RCC 7860 (cell line): ENCODE measurements at regions not wholly inside any gene's neighbourhood (a gene's known extent, or its start where the extent isn't known, plus 50 kb on each side); places are given as distances from the start of the nearest gene placed in this dataset.
"Not testable (repeated sequence)": the region's sequence is repeated elsewhere in the genome, so short reads cannot be mapped to it uniquely, and the experiment has no call there.

ENCODE experiments used
- DNase-seq: peaks from one replicate; pipeline ENCODE4 v3.0.0-alpha.2; 2015; ENCODE audit warnings: low spot score
- FAIRE-seq: peaks from 2 replicates; lab custom pipeline; 2012; peaks lifted over from hg19 to GRCh38; lab: Jason Lieb, UNC

DNA sequence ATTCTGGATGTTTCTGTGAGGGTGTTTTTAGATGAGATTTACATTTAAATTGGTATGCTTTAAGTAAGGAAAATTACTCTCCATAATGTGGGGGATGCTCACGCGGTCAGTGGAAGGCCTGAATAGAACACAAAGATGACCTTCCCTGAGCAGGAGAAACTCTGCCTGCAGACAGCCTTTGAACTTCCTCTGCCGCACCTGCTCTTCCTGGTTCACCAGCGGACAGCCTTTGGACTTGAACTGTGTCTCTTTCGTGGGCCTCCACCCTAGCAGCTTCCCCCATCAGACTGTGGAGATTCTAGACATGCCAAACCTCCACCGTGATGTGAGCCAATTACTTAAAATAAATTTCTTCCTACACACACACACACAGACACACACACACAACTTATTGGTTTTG is 210.7 kb downstream of the EFCAB11 start:
- DNase-seq (no peak), FAIRE-seq (no peak)

DNA sequence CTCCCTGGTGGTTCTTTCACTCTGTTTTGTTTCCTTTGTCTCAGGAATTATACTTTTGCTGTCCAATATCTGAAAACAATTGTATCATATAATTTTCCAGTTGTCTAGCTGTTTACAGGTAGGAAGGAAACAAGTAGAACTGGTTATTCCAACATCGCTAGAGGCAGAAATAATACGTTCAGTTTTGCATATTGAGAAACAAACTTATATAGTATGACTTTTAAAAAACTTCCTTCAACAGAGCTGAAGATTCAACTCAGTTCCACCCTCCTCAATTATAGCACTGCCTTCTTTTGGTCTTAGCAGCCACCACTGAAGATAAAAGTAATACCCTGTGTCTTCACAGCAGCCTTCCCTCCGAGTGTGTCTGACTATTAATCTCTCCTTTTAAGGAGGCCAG is 214.3 kb downstream of the EFCAB11 start:
- FAIRE-seq: no peak
- no peak for DNase-seq

DNA sequence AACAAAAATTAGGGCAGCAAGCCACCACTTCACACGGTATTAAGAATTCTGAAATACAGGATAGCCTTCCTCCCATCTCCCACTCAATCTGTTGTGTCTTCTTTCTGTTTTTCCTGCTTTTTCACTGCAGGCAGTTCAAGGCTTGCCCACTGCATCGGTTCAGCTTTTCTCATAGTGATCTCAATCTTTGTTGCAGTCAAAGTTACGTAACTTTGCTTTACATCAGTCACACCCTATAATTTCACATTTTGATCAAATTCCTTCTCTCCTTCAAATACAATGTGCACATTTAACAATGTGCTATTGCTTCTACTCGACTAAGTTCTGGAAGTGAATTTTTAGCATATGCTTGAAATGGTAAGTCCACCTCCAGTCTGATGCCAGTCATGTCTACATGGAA is 217.6 kb downstream of the EFCAB11 start:
- no peak for DNase-seq
- no peak for FAIRE-seq

DNA sequence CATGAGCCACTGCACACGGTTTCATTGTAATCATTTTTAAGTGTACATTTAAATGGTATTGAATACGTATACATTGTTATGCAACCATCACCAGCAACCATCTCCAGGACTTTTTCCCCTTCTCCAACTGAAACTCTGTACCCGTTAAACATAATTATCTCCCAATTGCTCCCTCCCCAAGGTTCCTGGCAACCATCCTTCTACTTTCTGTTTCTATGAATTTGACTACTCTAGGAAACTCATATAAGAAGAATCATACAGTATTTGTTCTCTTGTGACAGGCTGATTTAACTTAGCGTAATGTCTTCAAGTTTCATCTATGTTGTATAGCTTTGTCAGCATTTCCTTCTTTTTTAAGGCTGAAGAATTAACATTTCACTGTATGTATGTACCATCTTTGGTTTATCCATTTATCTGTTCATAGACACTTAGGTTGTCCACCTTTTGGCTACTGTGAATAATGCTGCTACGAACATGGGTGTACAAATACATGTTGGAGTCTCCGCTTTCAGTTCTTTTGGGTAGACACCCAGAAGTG is 223.1 kb downstream of the EFCAB11 start:
- FAIRE-seq (no peak), DNase-seq (no peak)

DNA sequence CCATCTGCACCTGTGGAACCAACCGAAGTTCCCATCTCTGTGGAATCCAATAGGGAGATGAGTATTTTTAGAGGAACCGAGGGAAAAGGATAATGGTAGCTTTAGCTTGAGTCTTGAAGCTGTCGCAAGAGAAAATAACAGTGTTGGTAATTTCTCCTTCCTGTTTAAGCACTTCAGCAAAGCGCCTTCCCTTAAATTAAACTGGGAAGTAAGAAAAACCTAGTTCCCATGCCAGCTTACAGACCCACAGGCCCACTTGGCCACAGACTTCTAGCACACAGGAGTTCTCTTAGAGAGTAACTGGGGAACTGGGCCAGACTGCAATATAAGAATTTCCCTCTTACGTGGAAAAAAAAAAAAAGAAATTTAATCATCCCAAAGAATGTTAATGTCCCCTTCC is 223.8 kb downstream of the EFCAB11 start:
- FAIRE-seq (no peak), DNase-seq (no peak)

DNA sequence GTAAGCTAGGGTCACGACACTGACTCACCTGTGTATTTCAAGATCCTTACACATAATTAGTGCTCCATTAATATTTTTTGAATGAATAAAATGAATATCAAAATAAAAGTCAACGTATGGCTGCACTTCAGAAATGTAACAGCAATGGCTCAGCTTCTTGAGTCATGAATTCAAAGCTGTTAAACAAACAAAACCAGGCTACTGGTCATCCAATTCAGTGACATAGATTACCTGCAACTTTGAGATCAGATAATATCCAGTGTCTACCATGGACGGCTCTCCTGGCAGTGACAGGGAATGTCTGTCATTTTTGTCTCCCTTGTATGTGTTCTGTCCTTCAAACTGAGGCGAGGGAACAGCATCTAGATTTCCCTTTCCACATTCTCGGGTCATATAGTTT is 225.6 kb downstream of the EFCAB11 start:
- FAIRE-seq (no peak), DNase-seq (peak; percentile 10)

DNA sequence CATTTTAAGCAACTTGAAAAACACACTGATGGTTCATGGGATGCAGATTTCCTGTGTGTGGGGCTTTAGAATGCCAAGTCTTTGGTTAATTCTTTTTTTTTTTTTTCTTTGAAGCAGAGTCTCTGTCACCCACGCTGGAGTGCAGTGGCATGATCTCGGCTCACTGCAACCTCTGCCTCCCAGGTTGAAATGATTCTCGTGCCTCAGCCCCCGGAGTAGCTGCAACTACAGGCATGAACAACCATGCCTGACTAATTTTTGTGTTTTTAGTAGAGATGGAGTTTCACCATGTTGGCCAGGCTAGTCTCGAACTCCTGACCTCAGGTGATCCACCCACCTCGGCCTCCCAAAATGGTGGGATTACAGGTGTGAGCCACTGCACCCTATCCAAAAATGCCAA is 228.3 kb downstream of the EFCAB11 start:
- FAIRE-seq, DNase-seq: not testable (repeated sequence)

DNA sequence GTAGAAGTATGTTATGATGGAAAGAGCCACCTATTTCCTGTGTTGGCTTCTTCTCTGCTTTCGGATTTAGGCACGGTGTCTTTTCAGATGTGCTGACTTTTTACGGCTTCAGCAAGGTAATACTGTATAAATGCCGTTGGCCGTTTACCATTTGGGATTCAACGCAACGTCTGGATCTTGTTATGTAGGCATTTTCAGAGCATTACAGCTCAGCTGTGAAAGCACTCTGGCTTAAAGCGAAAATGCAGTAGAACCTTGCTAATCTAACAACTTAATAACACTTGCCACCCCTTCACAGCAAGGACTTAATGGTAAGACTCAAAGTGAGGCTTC is 229.9 kb downstream of the EFCAB11 start:
- FAIRE-seq: no peak
- DNase-seq: no peak

DNA sequence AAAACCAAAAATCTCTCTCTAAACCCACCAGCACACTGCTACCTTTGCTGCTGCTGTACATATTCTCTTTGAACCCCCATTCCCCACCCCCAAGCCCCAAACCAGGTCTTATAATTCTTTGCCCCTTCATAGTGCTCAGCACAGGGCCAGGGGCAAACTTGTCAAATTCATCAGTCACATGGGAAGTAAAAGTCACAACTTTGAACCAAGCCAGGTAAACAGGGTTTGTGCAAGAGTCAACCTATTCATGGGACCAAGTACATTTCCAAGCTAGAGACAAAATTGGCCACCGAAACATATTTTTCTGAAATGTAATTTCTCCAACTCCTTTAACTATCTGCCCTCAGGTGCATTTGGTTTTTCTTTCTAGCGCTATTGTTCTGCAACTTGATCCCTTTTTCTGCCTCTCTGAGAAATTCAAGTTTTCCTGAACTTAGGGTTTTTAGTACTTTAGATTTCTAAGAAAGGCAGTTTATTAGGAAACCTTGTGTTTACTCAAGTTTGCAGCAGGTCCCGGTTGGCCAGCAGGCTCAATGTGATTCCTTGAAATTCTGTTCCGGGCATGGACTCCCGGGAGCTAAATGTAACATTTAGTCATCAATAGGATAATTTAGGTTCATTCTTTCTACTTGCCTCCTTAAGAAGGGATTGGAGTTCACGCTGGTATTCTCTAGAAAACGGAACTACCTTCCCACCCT is 230.5 kb downstream of the EFCAB11 start:
- FAIRE-seq: no peak
- DNase-seq: no peak

DNA sequence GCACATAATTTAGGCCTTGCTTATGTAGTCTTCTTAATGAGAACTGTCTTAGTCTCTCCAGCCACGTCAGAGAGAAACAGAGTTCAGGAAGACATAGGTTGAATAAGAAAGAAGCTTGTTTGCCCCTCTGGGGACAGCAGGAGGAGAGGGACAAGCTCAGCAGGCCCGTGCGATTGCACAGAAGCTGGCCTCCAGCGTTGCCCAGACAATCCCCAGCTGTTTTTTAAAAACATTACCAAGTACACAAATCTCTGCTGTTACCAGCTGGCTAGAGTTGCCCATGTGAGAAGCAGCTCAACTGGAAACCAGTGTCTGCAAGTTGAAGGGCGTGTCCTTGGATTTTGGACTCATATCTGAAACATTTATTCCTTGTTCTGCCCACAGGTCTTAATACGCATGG is 232.6 kb downstream of the EFCAB11 start:
- FAIRE-seq (no peak), DNase-seq (no peak)

DNA sequence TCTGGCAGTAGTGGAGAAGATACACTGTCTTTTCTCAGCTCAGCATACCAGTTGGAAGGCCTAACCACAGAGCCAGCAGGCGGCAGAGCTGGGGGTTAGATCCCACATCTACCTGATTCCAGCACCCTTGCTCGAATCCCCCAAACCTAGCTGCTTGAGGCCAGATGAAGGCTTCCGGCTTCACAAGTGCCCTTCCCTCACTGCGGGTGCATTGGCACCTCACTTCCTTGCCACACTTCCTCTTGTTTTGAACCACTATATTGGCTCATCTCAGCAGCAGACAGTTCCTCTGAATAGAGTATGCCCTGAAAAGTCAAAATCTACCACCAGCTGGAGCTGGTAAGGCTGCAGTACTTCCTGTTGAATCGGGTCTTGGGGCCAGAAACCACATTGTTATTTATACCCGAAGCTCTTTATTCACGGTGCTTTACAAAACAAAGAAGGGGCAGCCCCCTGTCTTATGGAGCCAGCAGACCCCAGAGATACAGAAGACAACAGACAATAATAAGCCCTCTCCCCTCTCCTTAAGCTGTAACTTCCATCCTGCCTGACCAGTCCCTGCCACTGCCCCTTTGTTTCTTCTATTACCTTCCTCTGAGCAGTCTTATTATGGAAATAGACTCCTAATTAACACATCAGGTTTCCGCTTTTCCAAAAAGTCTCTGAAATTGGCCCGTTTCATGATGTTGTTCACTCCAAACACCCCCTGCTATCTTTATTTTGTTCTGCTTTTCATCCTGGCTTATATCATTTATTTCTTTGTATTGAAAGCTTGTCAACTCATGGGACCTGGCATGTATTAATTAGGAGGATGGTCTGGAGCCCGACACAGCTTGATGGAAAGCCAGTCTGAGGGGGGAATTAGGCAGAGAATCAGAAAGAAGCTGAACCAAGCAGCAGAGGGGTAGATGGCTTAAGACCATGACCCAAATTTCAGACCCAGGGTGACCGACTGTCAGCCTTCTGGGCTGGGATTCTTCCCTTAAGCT is 233.5 kb downstream of the EFCAB11 start:
- DNase-seq: no peak
- no peak for FAIRE-seq

DNA sequence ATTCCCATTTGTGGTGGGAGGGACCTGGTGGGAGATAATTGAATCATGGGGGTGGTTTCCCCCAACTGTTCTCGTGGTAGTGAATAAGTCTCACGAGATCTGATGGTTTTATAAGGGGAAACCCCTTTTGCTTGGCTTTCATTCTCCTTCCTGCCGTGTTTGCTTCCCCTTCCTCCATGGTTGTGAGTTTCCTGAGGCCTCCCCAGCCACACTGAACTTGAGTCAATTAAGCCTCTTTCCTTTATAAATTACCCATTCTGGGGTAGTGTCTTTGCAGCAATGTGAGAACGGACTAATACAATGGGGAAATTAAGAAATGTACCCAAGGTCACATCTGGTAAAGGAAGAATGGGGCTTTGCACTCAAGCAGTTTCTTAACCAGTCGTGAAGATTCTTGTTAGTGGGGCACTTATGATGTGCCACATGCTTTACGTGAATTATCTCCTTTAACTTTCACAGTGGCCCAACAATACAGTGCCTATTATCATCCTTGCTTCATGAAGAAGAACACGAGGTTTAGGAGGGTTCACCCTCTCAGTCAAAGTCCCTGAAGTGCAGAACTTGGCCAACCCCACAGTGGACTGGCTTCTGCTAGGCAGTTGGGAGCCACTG is 234.3 kb downstream of the EFCAB11 start:
- no peak for FAIRE-seq
- no peak for DNase-seq

DNA sequence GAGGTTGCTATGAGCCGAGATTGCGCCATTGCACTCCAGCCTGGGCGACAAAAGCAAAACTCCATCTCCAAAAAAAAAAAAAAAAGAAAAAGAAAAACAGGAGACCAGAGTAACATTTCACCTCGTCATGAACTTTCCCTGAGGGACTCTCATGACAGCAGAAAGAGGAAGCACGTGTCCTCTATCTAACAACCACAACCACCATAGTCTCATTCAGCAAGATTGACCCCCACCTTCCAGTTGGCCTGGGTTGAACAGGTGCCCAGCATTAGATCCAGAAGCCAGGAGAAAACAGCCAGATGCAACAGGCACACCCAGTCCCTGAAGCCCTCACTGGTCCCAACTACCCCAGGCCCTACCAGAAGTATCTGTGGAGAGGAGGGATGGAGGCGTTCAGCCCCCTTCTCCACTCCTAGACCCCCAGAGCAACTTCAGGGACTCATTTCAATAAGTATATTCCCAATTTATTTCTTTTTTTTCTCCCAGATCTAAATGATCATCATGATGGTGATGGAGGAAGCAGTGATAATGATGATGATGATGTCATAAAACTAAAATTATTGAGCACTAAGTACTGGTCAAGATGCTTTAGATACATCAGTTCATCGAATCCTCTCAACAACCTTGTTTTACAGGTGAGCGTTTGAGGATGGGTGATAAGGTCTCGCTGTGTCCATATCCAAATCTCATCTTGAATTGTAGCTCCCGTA is 235.0 kb downstream of the EFCAB11 start:
- no peak for DNase-seq
- no peak for FAIRE-seq

DNA sequence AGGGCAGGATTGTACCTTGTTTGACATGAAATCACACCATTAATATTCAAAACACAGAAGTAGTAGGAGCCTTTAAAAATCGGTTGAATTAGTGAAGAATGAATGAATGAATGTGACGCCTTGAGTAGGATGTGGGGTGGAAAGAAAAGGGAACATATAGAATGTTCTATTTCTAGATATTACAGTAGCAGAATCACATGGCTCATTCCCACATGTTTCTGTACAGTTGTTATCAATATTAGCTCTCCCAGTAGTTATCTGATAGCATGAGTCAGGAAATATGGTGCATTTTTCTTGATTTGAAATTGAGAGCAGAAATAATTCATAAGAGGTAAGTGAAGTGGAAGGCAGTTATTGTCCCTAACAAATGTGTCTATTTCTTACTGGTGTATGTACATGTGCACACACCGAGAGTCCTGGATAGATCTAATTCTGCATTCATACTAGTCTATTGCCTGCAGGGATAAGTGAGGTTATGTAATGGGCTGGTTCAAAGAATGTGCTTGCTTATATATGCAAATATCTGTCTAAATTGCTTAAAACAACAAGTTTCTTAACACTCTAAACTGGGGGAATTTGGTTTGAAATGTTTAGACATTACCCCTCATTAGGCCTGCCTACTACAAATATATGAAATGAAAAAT is 245.4 kb downstream of the EFCAB11 start:
- FAIRE-seq (no peak), DNase-seq (no peak)

DNA sequence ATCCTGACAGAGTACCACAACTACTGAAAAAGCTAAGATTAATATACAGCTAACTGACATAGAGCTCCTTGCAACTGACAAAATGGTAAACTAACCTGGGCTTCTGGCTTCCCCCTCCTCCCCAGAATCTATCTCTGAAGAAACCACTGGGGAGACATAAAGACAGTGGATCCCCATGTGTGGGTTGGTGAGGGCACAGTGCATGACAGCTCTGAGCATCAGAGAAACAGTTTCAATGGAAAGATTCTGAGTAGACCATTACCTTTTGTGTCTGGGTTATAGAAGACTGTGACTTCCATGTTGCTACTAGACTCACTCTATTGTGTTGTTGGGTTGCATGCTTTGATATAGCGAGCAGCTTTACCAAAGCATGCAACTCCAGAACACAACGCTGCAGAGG is 247.4 kb downstream of the EFCAB11 start:
- DNase-seq (no peak), FAIRE-seq (no peak)

DNA sequence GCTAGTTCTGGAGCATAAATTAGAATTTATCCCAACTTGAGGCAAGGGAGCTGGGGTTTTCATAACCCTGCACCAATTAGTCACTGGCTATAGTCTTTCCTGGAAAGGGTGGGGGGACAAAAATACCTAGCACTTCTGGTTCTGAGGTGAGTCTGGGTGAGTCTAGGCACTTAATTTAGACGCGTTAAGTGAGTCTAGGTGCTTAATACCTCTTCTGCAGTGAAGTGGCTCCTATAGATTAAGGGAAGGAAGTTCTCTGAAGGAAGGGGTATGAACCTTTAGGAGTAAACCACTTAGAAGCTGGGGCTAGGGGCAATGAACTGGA is 251.7 kb downstream of the EFCAB11 start:
- DNase-seq: no peak
- FAIRE-seq: no peak

DNA sequence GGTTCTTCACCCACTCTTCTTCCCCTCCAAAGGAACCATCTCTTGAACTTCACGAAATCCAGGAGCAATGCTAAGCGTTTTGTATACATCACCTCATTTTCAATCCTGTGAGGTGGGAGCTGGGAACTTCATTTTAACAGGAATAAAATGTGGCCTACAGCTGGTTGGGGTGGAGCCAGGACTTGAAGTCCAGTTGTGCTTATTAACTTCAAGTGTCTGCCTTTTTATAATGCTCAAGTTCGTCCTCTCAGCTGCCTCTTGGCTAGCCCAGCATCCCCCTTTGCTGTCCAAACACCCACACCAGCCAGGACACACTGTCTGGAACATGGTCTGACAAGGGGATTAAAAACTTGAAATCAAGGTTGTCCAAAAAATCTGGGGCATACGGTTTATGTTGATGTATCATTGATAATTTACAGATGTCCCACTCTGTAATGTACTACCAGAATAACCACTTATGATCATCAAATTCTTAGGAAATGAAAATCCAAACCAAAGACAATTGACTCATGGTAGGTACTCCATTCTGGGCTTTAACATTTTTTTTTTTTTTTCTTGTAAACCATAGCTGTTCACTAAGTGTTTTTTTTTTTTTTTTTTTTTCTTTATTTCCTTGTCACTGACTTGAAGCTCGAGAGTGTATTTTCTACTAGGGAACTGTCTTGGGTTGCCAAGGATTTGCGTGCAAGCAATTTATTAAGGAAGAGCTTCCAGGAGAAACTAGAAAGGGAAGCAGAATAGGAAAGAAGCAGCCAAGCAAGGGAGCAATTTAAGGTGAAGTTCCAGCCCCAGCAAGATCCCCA is 252.3 kb downstream of the EFCAB11 start:
- DNase-seq (no peak), FAIRE-seq (no peak)

DNA sequence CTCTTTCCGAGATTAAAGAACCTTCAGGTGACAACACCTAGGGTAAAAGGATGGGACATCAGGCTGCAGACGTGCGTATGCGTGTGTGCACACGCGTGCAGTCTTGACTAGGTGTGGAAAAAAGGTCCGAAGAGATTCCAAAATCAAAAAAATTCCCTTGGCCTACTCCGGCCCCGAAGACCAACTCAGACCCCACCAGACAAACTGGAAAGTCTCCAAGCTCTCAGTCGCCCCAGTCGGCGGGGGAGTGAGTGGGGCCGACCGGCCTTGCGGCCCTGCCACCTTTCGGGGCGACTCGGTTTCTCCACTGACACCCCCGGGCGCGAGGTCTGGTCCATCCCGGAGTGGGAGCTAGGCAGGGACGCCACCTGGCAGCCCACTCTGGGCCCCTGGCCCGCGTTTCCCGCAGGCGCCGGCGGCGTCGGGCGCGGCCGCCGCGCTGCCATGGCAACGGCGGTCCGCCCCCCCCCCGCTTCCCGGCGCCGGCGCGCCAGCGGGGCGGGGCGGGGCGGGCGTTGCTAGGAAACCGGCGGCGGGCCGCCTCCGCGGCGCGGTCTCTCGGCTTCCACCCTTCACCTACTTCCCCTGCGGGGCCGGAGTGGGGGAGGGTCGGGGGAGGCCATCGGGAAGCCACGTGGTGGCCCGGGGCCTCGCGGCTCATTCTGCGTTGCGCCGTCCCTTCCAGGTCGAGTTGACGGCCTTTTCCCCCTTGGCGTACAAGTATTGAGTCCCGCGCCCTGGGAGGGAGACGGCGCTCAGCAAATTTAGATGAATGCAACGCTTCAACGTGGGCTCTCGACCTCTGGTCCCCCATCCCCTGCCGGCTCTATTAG is 253.1 kb downstream of the EFCAB11 start:
- DNase-seq (peak; percentile 7), FAIRE-seq (no peak)

DNA sequence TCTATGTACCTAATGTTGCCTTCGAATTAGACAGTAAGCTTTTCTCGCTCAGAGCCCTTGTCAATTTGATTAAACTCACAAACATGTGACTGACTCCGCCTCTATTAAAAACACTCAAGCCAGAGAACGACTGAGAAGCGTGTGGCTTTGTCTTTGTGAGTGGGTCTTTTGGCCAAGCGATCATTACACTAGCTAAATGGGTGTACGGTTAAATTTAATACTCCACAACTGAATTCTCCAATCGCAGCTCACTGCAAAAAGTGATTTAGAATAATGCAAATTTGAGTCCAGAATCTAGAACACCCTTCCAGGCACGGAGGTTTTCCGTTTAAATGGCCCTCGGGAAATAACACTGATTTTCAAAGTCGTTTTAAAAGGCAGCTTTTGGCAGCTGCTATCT is 253.7 kb downstream of the EFCAB11 start:
- no peak for FAIRE-seq

More for the DNA sequence above, 253.7 kb downstream of the EFCAB11 start:
- DNase-seq: no peak
